Hindlimb muscle (tissue), 1 donor: ENCODE measurements at regions not wholly inside any gene's neighbourhood (a gene's known extent, or its start where the extent isn't known, plus 50 kb on each side); places are given as distances from the start of the nearest gene placed in this dataset.

Source experiments
- DNase-seq: peaks from one replicate; pipeline ENCODE4 v3.0.0-alpha.2; 2013

DNA sequence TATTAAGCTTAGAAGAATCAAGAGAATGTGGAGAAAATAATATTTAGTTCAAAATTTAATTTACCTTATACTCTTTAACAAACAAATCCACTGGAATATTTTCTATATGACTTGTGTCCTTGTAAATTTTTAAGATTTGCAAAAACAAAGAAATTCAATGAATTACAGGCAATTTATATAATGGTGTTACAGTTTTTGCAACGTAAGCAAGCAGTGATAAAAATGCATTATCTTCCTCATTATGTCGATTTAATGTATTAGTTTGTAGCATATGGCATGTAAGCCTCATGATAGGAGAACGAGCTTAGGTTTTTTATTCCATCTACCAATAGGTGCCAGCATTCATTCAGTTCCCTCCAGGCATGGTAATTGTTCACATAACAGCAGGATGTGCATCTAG lies 100.0 kb upstream of the PCDH9 start:
- no peak for DNase-seq

DNA sequence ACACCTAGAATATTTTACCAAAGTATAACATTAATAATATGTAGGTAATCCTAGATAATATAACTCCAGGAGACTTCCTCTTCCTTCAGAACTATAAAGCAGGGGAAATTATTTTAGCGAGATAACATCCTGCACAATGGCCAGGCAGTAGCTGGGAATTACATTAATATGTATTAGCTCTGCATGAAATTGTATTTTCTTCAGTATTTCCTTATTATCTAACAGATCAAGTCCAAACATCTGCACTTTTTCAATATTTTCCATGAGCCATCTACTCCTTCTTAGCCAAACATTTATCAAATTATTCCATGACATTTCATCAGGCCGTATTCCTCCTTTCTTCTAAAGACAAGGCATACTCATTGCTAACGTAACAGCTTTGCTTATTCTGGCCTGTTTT lies 98.8 kb upstream of the PCDH9 start:
- no peak for DNase-seq

DNA sequence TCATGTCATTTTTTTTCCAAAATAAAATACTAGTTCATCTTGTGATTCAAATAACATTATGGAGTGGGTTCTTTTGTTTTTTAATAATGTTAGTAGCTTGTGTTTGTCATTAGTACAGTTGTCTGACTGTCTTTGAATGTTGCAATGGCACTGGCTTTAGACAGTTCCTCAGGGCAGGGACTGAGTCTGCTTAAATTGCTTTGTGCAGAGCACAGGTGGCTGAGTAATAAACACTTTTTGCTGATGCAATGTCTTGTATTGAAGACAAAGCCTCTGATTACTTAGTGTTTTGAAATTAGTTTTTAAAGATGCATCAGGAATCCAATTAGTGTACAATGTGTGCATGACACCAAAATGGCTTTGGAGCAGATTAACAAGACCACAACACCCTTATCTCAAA lies 88.7 kb upstream of the PCDH9 start:
- no peak for DNase-seq

DNA sequence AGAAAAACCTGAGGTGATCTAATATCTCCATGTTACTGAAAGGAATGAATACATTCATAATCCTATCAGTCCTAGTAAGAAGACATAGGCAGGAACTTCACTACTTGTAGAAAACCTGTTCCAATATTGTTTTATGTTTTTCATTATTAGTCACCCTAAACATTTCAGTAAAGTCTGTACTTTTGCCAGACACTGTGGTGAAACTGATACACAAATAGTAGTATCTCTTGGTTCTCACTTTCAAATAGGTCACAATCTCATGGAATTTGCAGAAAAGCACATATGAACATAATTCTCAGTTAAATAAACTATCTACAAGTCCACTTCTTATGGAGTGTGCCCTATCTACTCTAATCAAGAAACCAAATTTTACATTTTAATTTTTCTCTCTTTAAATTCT lies 88.3 kb upstream of the PCDH9 start:
- no peak for DNase-seq

DNA sequence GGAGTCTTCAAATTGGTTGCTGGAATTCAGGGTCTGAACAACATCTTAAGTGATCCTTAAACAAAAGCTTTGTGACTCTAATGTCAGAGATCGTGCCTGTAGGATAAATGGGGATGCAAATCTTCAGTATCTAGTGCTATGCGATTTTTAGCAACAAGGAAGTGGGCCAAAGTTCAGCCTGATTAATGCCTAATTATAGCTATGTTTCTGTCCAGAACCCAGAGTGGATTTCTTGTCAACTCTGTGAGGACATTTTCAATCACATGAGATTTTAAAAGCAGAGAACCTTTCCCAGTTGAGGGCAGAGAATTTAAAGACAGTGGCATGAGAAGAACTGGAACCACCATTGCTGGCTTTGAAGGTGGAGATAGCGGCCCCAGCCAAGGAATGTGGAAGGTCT lies 84.3 kb upstream of the PCDH9 start:
- DNase-seq, result no peak

DNA sequence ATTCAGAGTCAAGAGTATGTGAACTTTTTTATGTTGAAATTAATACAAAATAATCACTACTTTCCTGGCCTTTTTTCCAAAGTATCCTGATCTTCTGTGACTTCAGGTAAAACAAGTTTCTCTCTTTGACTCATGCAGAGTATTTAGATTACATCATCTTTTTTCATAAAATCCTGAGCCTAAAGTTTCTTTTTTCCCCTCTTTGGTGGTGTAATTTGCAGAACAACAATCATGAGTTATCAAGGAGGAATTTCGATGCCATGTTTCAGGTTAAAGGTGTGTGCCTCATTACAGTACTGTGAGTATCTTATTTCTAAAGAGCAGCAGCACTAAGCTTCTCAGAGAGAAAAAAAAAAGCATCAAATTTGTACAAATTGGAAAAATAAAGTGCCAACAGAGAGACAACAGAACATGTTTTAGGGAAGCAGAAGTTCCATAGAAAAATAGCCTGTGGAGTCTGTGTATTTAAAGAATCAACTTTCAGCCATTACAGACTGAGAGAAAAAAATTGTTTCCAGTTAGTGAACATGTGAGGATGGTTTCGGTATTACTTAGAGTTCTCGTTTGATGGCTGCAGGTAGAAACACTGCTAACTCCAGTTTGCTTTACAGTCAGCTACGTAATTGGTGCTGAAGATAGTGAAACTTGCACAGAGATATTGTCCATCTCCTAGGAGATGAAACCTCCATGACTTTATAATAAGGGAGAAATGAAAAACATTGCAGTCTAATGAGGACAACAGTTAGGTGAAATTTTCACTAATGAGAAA lies 78.1 kb upstream of the PCDH9 start:
- DNase-seq, result no peak

DNA sequence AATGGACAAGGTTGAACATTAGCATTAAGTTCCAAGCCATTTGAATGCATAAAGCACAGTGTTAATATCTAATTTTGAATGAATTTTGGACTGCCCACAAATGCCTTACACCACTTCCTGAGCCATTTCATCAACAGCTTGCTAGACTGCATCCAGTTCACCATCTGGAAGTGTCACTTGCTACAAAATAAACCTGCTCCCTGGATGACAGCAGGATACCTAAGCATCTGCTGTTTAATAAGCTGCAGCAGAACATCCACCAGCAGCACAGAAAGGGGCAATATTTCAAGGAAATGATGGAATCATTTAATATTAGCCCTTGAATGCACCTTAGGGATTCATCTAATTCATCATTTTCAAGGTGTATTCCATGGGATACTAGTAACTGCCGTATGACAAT lies 76.6 kb upstream of the PCDH9 start:
- DNase-seq, result no peak

DNA sequence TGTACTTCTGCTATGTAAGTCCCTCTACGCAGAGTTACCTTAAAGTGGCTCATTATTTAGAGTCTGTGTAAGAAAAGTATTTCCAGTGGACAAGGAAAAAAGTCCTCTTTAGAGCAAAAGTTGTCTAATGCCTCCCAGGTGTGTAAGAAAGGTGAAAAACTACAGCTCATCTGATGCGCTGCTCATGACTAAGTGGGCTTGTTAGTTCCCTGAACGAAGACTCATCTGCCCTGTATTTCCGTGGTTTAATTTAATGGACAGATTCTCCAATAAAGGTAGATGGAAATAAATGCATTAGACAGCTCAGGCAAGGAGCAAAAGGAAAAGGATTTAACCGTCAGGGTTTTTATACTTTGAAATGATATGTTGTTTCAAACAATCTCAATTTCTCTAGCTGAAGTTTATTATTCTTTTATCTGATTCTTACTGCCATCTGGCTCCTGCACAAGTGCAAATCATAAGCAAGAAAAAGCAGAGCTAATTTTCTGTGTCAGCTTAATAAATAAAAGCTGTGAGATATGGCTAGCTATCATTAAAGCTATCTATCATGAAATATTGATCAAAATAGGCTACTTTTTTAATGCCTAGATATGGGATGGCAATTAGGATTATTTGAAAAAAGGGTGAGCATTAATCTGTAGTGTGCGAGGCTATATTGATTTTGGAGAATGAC lies 73.7 kb upstream of the PCDH9 start:
- no peak for DNase-seq

DNA sequence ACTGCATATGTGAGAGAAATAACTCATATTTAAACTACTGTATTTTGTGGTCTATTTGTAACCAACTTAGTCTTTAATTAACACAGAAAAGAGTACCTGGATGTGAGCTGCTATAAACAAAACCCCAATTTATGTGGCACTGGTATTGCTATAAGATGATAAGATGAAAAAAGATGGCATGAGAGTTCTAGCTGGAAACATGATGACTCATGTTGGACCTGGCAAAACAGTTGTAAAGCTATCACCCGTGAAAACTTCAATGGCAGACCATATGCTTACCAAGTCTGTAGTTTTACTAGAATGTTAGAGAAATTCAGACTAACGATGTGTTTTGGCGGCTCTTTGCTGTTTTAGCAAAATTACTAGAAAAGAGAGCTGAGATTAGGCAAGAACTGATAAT lies 69.6 kb upstream of the PCDH9 start:
- no peak for DNase-seq

DNA sequence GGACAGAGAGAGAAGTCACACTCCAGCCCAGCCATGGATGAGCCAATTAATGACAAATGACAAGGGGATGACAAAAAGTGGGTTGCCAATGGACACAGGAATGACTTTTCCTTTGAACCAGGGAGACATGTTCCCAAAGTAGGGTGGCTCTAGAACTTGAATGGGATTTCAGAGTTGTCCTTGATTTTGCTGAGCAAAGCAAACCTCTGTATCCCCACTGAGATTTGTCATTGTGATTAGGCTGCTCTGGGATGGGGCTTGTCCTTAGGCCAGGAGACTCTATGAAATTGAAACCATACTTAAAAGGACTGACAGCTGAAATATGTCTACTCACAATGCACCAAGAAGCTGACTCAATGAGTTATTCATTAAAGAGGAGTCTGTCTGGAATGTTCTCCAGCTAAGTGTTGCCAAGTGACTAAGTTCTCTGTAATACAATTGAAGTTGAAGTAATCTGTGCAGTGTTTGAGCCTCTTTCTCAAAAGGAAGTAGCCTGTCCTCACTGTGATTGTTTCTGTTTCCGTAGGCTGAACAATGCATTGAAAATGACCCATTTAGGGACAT lies 69.0 kb upstream of the PCDH9 start:
- DNase-seq, result no peak

DNA sequence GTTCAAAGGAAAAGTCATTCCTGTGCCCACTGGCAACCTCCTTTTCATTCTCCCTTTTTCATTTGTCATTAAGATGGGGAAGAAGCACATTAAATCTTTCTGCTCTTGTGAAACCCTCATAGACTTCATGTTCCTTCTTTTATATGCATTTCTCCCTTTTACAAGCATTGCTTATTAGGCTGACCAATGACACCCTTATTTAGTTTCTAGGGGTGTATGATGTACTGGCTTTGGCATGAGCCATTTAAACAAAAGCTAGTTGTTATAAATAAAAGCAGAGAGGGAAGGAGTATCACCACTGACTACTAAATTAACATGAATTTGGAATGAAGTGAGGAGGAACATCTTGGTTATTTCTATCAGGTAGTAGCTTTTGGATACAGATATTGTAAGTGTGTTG lies 68.2 kb upstream of the PCDH9 start:
- DNase-seq, result no peak

DNA sequence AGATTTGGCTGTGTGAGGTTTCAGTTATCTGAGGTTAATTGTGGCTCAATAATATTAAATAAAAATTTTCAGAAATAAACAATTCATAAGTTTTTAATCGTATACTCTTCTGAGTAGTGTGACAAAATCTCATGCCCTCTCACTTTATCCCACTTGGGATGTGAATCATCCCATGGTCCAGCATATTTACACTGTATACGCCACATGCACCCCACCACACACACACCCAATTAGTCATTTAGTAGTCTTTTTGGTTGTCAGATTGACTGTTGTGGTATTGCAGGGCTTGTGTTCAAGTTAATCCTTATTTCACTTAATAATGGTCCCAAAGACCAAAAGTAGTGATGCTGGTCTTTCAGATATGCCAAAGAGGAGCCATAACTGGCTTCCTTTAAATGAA lies 66.4 kb upstream of the PCDH9 start:
- no peak for DNase-seq

DNA sequence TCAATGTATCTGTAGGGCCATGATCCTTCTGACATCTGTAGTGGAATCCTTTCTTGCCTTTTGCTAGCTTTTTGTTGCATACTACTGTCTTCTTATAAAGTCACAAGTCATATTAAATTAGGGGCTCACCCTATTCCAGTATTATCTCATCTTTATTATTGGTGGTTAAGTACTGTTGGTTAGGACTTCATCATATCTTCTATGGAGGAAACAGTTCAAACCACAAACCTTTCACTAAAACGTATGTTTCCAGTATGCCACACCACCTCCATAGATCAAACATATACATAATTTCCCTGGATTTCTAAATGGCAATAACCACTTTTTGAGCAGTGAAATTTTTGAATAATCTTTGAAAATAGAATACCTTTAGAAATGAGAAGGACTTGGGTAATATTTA lies 62.8 kb upstream of the PCDH9 start:
- DNase-seq, result no peak

DNA sequence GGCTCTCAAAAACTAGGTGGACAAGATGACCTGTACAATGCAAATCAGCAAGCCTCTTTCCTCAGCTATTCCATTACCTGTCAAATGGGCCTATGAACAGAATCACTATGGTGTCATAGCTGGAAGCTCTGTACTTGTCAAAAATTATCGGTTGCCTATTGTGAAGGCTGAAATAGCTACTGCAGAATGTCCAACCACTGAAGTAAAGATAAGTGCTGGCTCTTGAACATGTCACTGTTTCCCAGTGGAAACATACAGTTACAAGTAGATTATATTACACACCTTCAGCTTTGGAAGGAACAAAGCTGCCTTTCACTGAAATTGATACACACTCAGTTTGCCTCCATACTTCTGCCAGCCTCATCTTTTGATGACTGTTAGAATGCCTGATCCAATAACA lies 55.5 kb upstream of the PCDH9 start:
- no peak for DNase-seq

DNA sequence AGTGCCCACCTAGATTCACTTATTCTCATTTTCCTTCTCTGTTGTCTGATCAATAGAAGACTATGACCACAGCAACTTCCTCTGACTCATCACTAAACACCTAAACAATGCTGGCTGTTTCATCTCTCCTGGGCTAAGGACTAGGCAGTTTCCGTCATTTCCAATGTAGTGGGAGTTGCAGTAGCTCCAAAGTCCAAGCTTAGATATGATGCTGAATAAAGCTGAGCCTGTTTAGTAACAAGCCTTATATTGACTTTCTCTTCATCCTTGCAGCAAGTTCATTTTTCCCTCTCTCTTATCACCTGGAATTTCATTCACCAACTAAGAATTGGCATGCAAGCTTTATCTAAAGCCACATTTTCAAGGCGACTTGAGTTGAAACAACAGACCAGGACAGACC lies 53.5 kb upstream of the PCDH9 start:
- no peak for DNase-seq

DNA sequence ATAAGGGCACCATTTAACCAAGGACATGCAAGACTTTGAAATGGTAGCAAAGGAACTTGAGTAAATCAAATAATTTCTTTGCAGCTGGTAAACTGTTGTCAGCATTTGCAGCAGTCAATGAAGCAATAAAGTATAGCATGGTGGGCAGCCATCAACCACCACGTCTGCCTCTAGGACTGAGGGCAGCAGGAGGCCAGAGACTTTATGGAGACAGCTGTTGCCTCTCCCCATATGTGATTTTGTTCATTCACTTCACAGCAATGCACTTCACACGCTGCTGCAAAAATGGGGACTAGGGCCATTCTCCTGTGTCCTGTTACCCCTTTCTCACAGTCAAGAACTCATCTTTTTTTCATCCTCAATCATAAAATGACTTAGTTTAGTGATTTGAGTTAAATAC lies 51.3 kb upstream of the PCDH9 start:
- DNase-seq, result no peak
